Ovary (tissue), 7 donors: ENCODE measurements at regions not wholly inside any gene's neighbourhood (a gene's known extent, or its start where the extent isn't known, plus 50 kb on each side); places are given as distances from the start of the nearest gene placed in this dataset.

Experiments
- DNase-seq, 5 donors: peaks; one replicate each; pipeline ENCODE4 v3.0.0-alpha.2; 2019 to 2020
- H3K27ac ChIP-seq, 2 donors: fragments of 200-600 bp; one replicate each; pipeline versions ENCODE4 v1.5.1 to v1.8.0; 2019 to 2022
- H3K27me3 ChIP-seq: fragments of 200-600 bp; one replicate; pipeline ENCODE4 v1.8.0; 2022
- H3K36me3 ChIP-seq: fragments of 200-600 bp; sonication (generic); one replicate; pipeline ENCODE4 v1.5.1; 2019
- H3K4me1 ChIP-seq: one replicate; pipeline ENCODE4 v1.8.1; 2013; ENCODE audit warnings: mild to moderate bottlenecking, moderate library complexity; ENCODE audit not compliant: insufficient read depth
- H3K4me3 ChIP-seq: fragments of 200-600 bp; sonication (generic); one replicate; pipeline ENCODE4 v1.5.1; 2017
- H3K9me3 ChIP-seq, 2 donors: fragments of 200-600 bp in 1 of 2; sonication (generic) in 1 of 2; one replicate each; pipeline versions ENCODE4 v1.5.1 to v1.8.1; 2013 to 2019; ENCODE audit warnings: mild to moderate bottlenecking in 1 of 2, moderate library complexity in 1 of 2
- CTCF ChIP-seq, 3 donors: fragments of 450-650 bp in 2 of 3; fragments of 200-600 bp in 1 of 3; IDR thresholded peaks; one replicate each; pipeline versions ENCODE4 v1.5.1 to v1.8.0; 2016 to 2022; ENCODE audit warnings: antibody characterized with exemption in 3 of 3, mild to moderate bottlenecking in 1 of 3
- EP300 ChIP-seq: sonication (generic); formaldehyde crosslinking; IDR thresholded peaks from one replicate; pipeline ENCODE4 v1.6.1; 2017; ENCODE audit warnings: antibody characterized with exemption
- POLR2A ChIP-seq: fragments of 450-650 bp; IDR thresholded peaks from one replicate; pipeline ENCODE4 v1.6.1; 2017; ENCODE audit warnings: antibody characterized with exemption, mild to moderate bottlenecking, moderate library complexity
- WGBS, 3 donors: extraction: QIAGEN DNeasy Blood & Tissue Kit in 1 of 3; methylation state at CpG; one replicate each; pipeline versions ENCODE4 v1.1.5 to v1.1.7; 2013 to 2017; 5-methylcytosine and 5-hydroxymethylcytosine counted together
- intact Hi-C, 4 donors: fragments of 100-400 bp; cut with DNase I; formaldehyde crosslinking; loops; one replicate each; pipeline versions ENCODE4 v1.11.0 to v1.15.1; 2022 to 2023
- donor health status: DM: no; HTN: no; CAD: no; lungs with moderate emphysema.
- donor health status: DM: no; HTN: no; CAD: no.
- donor health status: Bipolar disorder and iron deficiency.
- donor health status: DM: no; HTN: no; CAD: no.
- donor health status: DM: yes; HTN: yes; CAD: no.

DNA sequence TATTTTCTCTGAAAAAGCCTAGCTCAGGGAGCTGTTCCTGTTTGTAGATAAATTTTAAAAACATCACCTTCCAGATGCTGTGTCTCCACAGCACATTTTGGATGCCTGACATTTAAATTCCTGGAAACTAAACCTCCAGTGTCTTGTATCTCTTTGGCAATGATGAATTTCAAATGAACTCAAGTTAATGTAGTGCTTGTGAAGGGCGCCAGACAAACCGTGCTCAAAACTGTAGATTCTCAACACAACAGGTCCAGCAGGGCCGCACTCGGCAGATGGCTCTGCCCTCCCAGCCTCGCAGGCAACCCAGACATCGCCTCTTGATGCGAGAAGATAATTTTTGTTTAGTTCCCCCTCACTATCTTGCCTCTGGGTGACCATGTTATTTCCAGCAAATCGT lies 432.9 kb downstream of the VRK1 start:
- Histone ChIP-seq H3K36me3 (no peaks in the 10 kb centered on the region), H3K4me3 (no peak overlapping the region), H3K27ac (no peak overlapping the region), H3K27me3 (no peaks in the 10 kb centered on the region), H3K4me1 (no peaks in the 10 kb centered on the region), H3K9me3 (no peaks in the 10 kb centered on the region)
- intact Hi-C loops, result no loop called here
- DNase-seq, result no peak
- 82 to 83% (median 83%) methylated on average over 8 of the region's 8 CpGs for WGBS, 3 donors
- TF ChIP-seq CTCF (IDR thresholded peaks at IDR 0.05) (no peak), EP300 (no peak), POLR2A (no peak)

GRCh38 chr14:97233319-97233985 lies 436.3 kb downstream of the VRK1 start:
- 35 to 43% (median 38%) methylated on average over 9 of the region's 9 CpGs for WGBS, 3 donors
- Histone ChIP-seq H3K27ac (no peak overlapping the region), H3K36me3 (no peaks in the 10 kb centered on the region), H3K27me3 (no peaks in the 10 kb centered on the region), H3K9me3 (no peaks in the 10 kb centered on the region), H3K4me1 (no peaks in the 10 kb centered on the region), H3K4me3 (no peak overlapping the region)
- no peak for DNase-seq
- intact Hi-C loops, result no loop called here
- no peak for TF ChIP-seq CTCF (IDR thresholded peaks at IDR 0.05)
- TF ChIP-seq POLR2A, result no peak
- no peak for TF ChIP-seq EP300

DNA sequence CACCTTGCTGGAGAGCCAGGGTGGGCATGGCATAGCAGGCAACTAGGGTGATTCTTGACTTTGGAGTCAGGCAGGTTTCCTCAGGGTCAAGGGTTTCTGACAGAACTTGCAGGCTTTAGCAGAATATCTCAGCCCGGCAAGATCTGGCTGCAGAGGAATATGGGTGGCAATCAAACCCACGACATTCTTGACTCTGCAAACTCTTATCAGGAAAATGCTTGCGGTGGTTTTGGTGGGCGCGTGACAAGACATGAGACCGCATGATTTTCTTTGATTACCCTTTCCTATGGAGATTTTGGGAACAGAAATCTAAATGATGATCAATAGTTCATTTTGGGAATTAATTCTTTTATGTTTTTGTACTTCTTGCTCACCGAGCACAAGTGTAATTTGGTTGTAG lies 449.5 kb downstream of the VRK1 start:
- intact Hi-C loops, result loop anchor here in 1 of 4 donors (10.0 kb wide), 1 partner anchor 718 kb away; no protein-coding TSS in a partner anchor

GRCh38 chr14:97248973-97249372 lies 451.8 kb downstream of the VRK1 start:
- DNase-seq, result no peak
- Histone ChIP-seq H3K27me3 (no peaks in the 10 kb centered on the region), H3K9me3 (peaks cover 0 to 3% of the 10 kb centered on the region in 2 donors), H3K27ac (no peak overlapping the region), H3K4me1 (no peaks in the 10 kb centered on the region), H3K36me3 (no peaks in the 10 kb centered on the region), H3K4me3 (no peak overlapping the region)
- no peak for TF ChIP-seq POLR2A
- no peak for TF ChIP-seq CTCF (IDR thresholded peaks at IDR 0.05)
- TF ChIP-seq EP300, result no peak
- intact Hi-C loops, result loop anchor here in 1 of 4 donors (10.0 kb wide), 1 partner anchor 716 kb away; no protein-coding TSS in a partner anchor
- 76 to 78% (median 78%) methylated on average over 5 of the region's 5 CpGs for WGBS, 3 donors

More for the DNA sequence above, 449.5 kb downstream of the VRK1 start:
- Histone ChIP-seq H3K27me3 (no peaks in the 10 kb centered on the region), H3K27ac (no peak overlapping the region), H3K4me1 (no peaks in the 10 kb centered on the region), H3K36me3 (no peaks in the 10 kb centered on the region), H3K9me3 (no peaks in the 10 kb centered on the region), H3K4me3 (no peak overlapping the region)
- WGBS, 3 donors, result 86 to 92% (median 86%) methylated on average over 7 of the region's 7 CpGs
- TF ChIP-seq CTCF (IDR thresholded peaks at IDR 0.05), result no peak
- TF ChIP-seq POLR2A, result no peak
- TF ChIP-seq EP300, result no peak
- DNase-seq, result no peak
